Smooth muscle cell (in vitro differentiated cells): ENCODE measurements at regions not wholly inside any gene's neighbourhood (a gene's known extent, or its start where the extent isn't known, plus 50 kb on each side); places are given as distances from the start of the nearest gene placed in this dataset.

ENCODE experiments used
- DNase-seq: peaks from one replicate; lab custom pipeline; 2025; ENCODE audit not compliant: unreplicated experiment; lab: John Stamatoyannopoulos, UW
- H2AFZ ChIP-seq: fragments of 200-600 bp; sonication (generic); 2 replicates; pipeline ENCODE4 v1.6.0; 2016; ENCODE audit warnings: antibody characterized with exemption, low read depth, mild to moderate bottlenecking
- H3F3A ChIP-seq: fragments of 200-600 bp; sonication (generic); 2 replicates; pipeline ENCODE4 v1.6.0; 2017; ENCODE audit warnings: antibody characterized with exemption, low read depth
- H3K27ac ChIP-seq: fragments of 200-600 bp; sonication (generic); 2 replicates; pipeline ENCODE4 v1.5.1; 2016; ENCODE audit warnings: low read depth, mild to moderate bottlenecking
- H3K27me3 ChIP-seq: fragments of 200-600 bp; sonication (generic); 2 replicates; pipeline ENCODE4 v1.6.1; 2016; ENCODE audit warnings: low read depth, mild to moderate bottlenecking
- H3K36me3 ChIP-seq: fragments of 200-600 bp; sonication (generic); 2 replicates; pipeline ENCODE4 v1.5.1; 2016; ENCODE audit warnings: low read depth
- H3K4me1 ChIP-seq: fragments of 200-600 bp; sonication (generic); 2 replicates; pipeline ENCODE4 v1.5.1; 2016; ENCODE audit warnings: low read depth
- H3K4me2 ChIP-seq: fragments of 200-600 bp; sonication (generic); 2 replicates; pipeline ENCODE4 v1.6.0; 2016; ENCODE audit warnings: mild to moderate bottlenecking
- H3K4me3 ChIP-seq: fragments of 200-600 bp; sonication (generic); 2 replicates; pipeline ENCODE4 v1.5.1; 2016; ENCODE audit warnings: mild to moderate bottlenecking
- H3K79me2 ChIP-seq: fragments of 200-600 bp; sonication (generic); 2 replicates; pipeline ENCODE4 v1.6.0; 2016; ENCODE audit warnings: low read depth, mild to moderate bottlenecking
- H3K9ac ChIP-seq: fragments of 200-600 bp; sonication (generic); 2 replicates; pipeline ENCODE4 v1.6.0; 2016; ENCODE audit warnings: low read depth
- H3K9me3 ChIP-seq: fragments of 200-600 bp; sonication (generic); replicated peaks from 2 replicates; pipeline ENCODE4 v1.5.1; 2016; ENCODE audit warnings: low read depth
- H4K20me1 ChIP-seq: fragments of 200-600 bp; sonication (generic); 2 replicates; pipeline ENCODE4 v1.6.0; 2016; ENCODE audit warnings: low read depth
- WGBS: methylation state at CpG from one replicate; pipeline ENCODE4 v1.1.7; 2016; ENCODE audit warnings: low lambda C conversion rate; 5-methylcytosine and 5-hydroxymethylcytosine counted together
- TF ChIP-seq, protein P1 (sequence below): fragments of 200-600 bp; sonication (generic); IDR thresholded peaks from 2 replicates; pipeline ENCODE4 v1.5.1; 2017; ENCODE audit warnings: borderline replicate concordance, mild to moderate bottlenecking, antibody characterized with exemption; ENCODE audit not compliant: insufficient read depth, poor library complexity, severe bottlenecking

DNA sequence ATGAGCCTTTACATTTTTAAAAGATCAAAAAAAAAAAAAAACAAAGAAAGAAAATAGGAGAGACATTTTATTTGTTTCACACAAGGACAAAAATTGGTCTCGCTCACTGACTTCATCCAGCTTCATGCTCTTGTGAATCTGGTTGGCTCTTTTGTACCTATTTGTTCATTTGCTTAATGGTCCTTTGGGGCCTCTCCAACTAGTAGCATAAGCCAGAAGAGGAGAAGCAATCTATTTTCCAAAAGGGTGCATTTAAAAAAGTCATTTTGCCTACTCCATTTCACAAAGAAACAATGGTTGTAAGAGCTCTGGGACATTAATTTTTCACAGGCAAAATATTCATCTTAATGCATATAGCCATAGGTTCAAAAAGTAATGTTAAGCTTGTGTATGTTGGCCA lies 168.3 kb upstream of the ADAMTS9 start:
- Histone ChIP-seq H3K4me2 (no peak overlapping the region), H3K27ac (no peak overlapping the region), H3K79me2 (no peaks in the 10 kb centered on the region), H4K20me1 (no peaks in the 10 kb centered on the region), H3K36me3 (no peaks in the 10 kb centered on the region), H3K27me3 (no peaks in the 10 kb centered on the region), H3K9me3 (no peaks in the 10 kb centered on the region), H3K4me1 (no peaks in the 10 kb centered on the region), H3F3A (peaks cover 13% of the 10 kb centered on the region), H2AFZ (no peak overlapping the region), H3K9ac (no peak overlapping the region), H3K4me3 (no peak overlapping the region)
- WGBS: 97% methylated on average over 1 of the region's 1 CpG
- DNase-seq: no peak
- TF ChIP-seq, protein P1, sequence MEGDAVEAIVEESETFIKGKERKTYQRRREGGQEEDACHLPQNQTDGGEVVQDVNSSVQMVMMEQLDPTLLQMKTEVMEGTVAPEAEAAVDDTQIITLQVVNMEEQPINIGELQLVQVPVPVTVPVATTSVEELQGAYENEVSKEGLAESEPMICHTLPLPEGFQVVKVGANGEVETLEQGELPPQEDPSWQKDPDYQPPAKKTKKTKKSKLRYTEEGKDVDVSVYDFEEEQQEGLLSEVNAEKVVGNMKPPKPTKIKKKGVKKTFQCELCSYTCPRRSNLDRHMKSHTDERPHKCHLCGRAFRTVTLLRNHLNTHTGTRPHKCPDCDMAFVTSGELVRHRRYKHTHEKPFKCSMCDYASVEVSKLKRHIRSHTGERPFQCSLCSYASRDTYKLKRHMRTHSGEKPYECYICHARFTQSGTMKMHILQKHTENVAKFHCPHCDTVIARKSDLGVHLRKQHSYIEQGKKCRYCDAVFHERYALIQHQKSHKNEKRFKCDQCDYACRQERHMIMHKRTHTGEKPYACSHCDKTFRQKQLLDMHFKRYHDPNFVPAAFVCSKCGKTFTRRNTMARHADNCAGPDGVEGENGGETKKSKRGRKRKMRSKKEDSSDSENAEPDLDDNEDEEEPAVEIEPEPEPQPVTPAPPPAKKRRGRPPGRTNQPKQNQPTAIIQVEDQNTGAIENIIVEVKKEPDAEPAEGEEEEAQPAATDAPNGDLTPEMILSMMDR: no peak

DNA sequence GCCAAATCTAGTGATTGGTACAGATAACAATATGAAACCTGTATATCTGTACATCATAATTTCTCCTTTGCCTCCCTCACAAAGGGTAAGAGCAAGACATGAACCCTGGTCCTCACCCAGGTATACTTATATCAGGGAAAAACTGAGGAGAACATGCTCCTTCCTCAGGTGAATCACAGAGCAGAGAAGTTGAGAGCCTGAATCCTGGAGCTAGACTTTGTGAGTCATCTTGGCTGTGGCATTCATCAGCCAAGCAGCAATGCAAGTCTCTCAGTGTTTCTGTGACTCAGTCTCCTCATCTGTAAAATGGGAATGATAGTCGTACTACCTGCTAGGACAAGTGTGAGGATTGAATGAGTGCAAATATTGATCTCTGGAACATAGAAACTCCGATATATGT lies 165.7 kb upstream of the ADAMTS9 start:
- Histone ChIP-seq H3K4me2 (no peak overlapping the region), H3K27me3 (no peaks in the 10 kb centered on the region), H4K20me1 (no peaks in the 10 kb centered on the region), H3K79me2 (no peaks in the 10 kb centered on the region), H3K9me3 (no peaks in the 10 kb centered on the region), H3F3A (no peaks in the 10 kb centered on the region), H3K27ac (no peak overlapping the region), H3K36me3 (no peaks in the 10 kb centered on the region), H3K4me1 (peaks cover 5% of the 10 kb centered on the region), H2AFZ (no peak overlapping the region), H3K4me3 (no peak overlapping the region), H3K9ac (no peak overlapping the region)
- 97% methylated on average over 2 of the region's 2 CpGs for WGBS
- TF ChIP-seq, protein P1: no peak
- DNase-seq: no peak

DNA sequence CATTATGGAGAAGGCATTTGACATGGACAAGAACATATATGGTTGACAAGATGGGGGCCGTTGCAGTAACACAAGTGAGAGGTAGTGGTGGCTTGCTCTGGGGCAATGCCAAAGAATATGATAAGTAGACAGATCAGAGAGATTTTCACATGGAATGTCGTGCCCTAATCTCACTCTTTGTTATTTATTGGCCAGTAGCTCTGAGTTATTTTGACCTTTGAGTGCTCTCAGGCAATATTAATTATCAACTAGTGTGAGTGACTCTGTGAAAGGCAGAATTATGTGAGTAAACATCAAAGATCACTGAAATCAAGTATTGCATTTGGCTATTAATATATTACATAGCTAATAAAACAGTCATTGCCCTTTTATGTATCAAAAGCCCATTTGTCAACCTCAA lies 164.9 kb upstream of the ADAMTS9 start:
- Histone ChIP-seq H3K27me3 (no peaks in the 10 kb centered on the region), H3K9me3 (no peaks in the 10 kb centered on the region), H3F3A (no peaks in the 10 kb centered on the region), H3K27ac (no peak overlapping the region), H3K9ac (no peak overlapping the region), H3K4me1 (peaks cover 5% of the 10 kb centered on the region), H3K4me3 (no peak overlapping the region), H3K4me2 (no peak overlapping the region), H3K79me2 (no peaks in the 10 kb centered on the region), H3K36me3 (no peaks in the 10 kb centered on the region), H2AFZ (no peak overlapping the region), H4K20me1 (no peaks in the 10 kb centered on the region)
- WGBS: 76% methylated on average over 2 of the region's 2 CpGs
- TF ChIP-seq, protein P1: no peak
- DNase-seq: no peak

DNA sequence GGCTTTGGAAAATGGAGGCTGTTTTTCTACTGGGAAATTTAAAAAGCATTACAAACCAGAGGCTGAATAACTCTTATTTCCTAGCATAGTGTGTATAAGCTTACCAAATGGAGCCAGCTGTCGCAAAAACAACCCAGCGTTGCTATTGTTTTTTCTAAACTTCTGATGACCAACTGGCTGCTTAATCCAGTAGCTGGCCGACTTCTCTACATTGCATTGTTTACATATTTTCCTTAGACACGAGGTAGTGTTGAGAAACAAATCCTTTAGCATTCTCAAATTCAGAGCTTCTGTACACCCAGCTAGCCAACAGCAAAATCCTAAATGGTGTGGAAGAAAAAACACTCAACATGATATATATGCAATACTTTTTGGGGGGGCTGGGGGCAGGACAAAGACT lies 161.0 kb upstream of the ADAMTS9 start:
- Histone ChIP-seq H3K36me3 (no peaks in the 10 kb centered on the region), H3K4me2 (no peak overlapping the region), H3K9ac (no peak overlapping the region), H3K79me2 (no peaks in the 10 kb centered on the region), H4K20me1 (no peaks in the 10 kb centered on the region), H3K4me3 (no peak overlapping the region), H3F3A (no peaks in the 10 kb centered on the region), H2AFZ (no peak overlapping the region), H3K27ac (no peak overlapping the region), H3K27me3 (no peaks in the 10 kb centered on the region), H3K4me1 (peaks cover 5% of the 10 kb centered on the region), H3K9me3 (no peaks in the 10 kb centered on the region)
- TF ChIP-seq, protein P1: no peak
- WGBS: 43% methylated on average over 4 of the region's 4 CpGs
- no peak for DNase-seq
